ENCODE measurements at regions not wholly inside any gene's neighbourhood (a gene's known extent, or its start where the extent isn't known, plus 50 kb on each side); places are given as distances from the start of the nearest gene placed in this dataset.

GRCh38 chr11:131192628-131193027 is 177.8 kb upstream of the NTM start:
- TF ChIP-seq CTCF (IDR thresholded peaks at IDR 0.05): no peak
- TF ChIP-seq POLR2A (IDR thresholded peaks at IDR 0.05): no peak
- TF ChIP-seq POLR2AphosphoS5 (IDR thresholded peaks at IDR 0.05; ENCODE audit: insufficient read depth in 1 of 2, low read depth in 1 of 2): no peak
